NCI-H774 (cell line): ENCODE measurements at regions not wholly inside any gene's neighbourhood (a gene's known extent, or its start where the extent isn't known, plus 50 kb on each side); places are given as distances from the start of the nearest gene placed in this dataset.

Source experiments
- DNase-seq: peaks from one replicate; lab custom pipeline; 2025; lab: John Stamatoyannopoulos, UW

DNA sequence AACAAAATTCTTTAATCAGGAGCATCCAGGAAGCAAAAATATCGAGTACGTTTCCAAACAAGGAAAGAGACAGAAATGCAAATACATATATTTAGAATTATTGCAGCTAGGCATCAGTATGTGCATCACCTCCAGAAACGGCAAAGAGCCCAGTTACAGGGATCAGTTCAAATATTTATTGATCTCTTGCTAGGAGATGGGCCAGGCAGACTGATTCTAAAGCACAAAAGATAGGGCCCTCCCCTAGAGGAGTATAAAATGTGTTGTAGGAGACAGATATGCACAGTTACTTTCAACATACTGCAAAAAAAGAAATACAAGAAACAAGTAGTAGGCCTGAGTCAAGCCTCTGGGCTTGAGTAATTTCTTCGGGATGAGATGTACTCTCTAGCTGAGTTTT lies 80.7 kb upstream of the NHSL1 start:
- no peak for DNase-seq

DNA sequence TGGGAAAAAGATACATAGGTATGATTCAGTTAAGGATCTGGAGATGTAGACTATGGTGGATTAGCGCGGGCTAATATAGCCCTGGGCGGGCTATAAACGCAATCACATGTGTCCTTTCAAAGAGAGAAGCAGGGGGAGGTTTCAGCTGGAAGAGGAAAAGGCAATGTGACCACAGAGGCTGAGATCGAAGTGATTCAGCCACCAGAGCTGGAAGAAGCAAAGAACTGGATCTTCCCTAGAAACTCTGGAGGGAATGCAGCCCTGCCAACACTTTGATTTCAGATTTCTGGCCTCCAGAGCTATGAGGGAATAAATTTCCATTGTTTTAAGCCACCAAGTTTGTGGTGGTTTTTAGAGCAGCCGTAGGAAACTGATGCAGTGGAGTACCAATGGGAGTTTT lies 81.5 kb upstream of the NHSL1 start:
- no peak for DNase-seq

DNA sequence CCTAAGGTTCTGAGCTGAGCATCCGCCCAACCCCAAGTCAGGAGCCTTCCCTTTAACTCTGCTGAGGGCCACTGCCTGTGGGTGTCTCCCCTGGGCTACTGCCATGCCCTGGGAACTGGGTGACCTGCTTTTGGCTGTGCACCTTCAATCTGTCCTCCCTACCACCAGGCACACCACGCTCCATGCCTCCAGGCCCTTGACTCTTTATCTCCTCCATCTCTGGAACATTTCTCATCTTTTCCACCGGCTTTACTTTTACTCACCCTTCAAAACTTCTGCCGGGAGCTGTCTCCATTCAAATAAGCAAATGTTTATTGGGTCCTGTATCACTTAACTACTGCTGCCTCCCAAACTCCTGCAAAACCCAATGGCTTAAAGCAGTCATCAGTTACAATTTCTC lies 83.3 kb upstream of the NHSL1 start:
- DNase-seq, result no peak

DNA sequence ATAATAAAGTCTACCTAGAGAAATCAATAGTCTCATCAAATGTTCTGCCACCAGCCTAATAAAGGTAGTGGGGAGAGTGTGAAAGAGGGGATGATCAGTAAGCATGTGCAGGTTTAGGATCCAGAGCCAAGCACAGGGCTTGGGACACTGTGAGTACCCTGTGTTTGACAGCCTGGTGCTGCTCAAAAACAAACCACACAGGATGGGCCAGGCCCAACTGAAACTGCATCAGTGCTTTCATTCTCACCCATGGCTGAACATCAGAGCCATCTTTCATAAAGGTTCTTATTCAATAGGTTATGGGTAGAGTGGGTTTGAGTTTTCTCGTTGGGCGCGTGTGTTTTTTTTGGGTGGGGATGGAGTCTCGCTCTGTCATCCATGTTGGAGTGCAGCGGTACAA lies 87.3 kb upstream of the NHSL1 start:
- DNase-seq, result no peak

DNA sequence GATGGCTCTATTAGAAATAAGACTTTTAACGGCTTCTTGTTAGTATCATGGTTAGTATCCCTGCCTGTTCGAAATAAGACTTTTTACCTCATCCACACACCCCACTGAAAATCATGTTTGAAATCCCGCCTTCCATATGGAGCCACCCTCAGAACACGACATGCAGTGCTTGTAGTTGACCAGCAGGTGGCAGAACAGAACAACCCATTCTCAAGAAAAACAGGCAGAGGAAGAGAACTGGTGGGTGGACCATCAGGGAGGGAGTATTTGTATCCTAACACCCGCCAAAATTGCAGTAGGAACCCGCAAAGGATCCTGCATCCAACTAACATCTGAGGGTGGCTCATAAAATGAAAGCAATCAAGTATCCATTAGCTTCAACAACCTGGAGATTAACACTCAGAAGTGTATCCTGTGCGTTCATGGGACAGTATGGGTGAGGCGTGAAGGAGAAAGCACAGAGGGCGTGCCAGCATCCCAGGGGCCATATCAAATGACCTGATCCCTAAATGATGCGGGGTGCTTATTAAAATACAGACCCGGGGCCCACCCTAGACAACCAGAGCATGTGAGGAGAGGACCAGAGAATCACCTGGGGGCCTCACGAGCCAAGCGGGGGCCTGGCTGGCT lies 89.6 kb upstream of the NHSL1 start:
- DNase-seq, result peak; percentile 82

DNA sequence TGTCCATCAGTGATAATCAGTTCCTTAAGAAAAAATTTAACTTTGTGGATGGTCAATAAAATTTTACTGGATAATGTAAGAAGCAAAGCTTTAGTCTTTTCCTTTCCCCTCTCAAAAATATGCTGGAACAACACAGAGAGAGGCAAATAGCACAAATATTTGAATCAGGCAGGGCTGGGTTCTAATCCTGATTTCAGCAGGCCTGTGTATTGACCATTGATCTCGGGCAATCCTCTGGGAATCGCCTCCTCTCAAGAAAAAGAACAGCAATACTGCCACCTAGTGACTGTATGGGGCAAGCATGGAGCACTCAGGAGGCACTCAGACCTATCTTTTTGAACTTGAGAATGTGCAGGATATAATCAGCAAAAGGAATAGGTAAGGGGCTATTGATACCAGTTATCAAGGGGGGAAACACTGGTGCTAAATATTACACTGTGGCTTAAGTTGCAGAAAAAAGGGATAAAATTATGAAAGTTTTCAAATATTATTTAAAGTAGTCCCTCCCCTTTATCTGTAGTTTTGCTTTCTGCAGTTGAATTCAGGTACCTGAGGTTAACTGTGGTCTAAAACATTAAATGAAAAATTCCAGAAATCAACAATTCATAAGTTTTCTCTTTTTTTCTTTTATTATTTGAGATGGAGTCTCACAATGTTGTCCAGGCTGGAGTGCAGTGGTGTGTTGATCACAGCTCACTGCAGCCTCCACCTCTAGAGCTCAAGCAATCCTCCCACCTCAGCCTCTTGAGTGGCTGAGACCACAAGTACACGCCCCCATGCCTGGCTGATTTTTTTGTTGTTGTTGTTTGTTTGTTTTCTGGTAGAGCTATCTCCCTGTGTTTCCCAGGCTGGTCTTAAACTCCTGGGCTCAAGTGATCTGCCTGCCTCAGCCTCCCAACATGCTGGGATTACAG lies 91.8 kb upstream of the NHSL1 start:
- DNase-seq, result peak; percentile 74

DNA sequence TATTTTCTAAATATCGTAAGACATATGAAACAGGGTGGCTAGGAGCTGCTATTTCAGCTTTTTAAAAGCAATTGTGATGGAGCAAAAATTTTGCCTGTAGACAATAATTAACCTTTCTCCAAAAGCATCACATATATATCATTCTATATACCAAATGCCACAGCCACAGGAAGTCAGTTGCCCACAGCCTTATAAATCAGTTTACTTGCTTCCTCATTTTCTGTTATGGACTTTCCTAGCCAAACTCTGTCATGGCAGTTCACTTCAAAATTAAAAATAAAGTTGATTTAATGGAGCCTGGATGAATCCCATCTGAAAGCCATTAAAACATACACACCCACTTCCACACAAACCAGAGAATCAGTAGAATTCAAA lies 93.4 kb upstream of the NHSL1 start:
- no peak for DNase-seq

DNA sequence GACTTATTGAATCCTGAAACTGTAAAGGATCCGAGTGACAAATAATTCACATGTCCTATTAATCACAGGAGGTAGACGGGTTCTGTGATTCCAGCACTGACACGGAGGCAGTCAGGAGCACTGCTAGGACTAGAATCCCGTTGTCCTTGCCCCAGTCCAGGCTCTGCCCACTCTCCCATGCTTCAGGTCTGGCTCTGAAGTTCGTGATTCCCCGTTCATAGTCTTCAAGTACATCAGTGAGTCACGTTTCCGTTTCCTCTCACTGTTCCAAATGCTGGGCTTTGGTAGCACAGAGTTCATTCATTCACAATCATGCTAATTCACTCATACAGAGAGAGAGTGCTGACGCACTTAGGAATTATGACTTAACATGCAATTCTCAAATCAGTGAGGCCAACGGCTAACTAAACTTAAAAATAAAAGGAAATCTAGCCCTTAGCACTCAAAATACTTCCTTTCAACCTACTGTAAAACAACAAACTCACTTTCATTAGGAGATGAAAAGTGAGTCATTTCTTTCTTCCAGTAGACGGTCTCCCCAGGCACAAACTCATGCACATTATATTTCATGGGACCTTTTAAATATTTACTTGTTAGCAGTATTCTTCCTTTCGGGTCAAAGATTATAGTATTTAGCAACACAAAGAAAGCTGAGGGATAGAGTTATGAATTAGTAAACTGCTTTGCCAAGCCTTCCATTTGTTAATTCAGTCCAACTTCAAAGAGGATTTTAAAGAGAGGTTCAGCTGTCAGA lies 94.0 kb upstream of the NHSL1 start:
- no peak for DNase-seq

DNA sequence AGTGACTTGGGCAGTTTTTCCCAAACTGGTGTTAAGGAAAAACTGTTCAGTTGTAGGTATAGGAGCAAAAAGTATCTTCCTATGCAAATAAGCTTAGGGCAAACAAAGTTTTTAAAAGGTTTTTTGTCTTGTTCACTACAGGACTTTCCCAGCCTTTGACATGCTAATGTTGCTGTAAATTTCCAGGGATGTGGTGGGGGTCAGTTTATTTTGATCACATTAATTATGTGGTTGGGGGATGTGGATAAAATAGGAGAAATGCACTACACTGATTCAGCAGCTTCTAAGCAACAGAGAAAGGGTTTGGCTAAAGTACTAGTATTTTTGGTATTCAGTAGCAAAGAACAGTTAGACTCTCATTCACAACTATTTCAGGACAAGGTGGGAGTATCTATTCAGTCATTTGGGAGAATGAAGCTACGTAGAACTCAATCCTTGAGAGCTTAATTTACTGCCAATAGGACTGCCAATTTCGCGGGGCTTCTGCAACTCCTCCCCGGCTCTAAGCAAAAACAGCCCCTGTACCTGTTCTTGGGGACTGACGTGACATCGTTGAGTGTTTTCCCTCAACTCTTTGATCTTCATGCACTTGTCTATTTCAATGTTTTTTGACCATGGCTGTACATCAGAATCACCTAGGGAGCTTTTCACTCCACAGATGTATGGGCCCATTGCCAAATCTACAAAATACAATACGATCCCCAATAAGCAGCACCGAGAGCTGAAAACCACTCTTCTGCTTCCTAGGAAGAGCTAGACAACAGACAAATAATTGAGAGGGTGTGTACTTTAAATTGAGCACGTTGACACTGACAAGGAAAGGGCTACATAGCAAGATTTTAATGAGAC lies 94.8 kb upstream of the NHSL1 start:
- no peak for DNase-seq

DNA sequence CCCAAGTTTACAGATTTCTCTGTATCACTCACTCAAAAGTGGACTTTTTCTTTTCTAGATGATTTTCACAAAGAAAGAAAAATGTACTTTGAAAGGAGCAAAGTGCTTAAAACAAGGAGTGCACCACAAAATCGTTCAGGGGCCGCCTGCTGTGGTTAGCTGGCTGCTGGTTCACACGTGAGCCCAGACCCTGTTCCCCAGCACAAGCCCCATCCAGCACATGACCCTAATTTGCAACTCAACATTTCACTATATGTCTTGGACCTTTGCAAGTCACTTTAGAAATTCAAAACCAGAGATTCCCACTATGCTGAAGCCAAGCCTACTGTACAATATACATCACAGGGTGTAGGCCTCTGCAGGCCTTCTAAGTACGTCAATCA lies 95.5 kb upstream of the NHSL1 start:
- no peak for DNase-seq

DNA sequence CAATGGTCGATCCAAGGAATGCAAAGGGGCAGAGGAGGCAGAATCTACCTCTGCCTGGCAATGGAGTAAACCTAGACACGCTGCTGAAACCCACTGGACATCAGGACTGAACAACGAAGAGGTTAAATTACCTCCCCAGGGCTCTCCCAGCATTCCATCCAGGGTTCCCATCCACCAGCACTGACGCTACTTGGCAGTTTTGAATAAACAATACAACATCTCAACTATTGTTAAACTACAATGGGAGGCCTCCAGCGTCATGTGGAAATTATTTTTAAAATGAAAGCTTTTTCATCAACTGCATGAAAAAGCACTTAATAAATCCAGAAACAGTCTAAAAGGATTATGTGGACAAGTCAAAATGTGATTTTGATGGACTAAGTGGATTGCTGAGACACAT lies 96.8 kb upstream of the NHSL1 start:
- DNase-seq, result no peak

DNA sequence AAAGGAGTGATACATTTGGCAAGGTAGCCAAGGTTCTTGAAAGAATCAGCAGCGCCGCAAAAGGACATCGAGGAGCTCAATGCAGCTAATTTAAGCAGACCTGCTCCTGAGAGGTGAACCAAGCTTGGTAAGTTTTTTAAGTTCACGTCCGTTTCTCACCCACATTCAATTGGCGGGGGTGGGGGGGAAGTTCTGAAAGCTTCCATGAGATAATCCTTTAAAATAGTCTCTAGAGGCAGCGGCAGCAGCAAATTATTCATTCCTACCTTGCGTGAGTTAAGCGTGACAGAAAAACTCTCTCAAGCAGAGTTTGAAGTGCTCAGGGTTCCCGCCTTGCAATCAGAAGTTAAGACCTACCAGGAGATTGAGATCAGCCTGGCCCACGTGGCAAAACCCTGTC lies 97.3 kb upstream of the NHSL1 start:
- no peak for DNase-seq

DNA sequence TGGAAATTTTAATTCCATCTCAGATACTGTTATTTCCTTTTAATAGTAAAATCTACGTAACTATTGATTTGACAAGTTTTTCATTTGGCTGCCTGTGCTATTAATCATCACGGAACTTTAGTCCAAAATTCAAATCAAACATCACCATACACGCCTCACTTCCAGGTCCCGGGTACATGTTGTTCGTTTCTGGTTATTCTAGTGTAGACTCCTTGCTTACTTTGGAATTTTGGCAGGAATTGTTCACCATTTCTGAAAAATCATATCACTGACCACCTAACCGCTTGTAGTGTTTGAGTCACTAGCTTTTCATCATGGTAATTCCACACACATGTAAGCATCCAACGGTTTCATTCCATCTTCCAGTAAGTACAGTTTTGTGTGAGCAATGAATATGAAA lies 98.0 kb upstream of the NHSL1 start:
- DNase-seq, result no peak

DNA sequence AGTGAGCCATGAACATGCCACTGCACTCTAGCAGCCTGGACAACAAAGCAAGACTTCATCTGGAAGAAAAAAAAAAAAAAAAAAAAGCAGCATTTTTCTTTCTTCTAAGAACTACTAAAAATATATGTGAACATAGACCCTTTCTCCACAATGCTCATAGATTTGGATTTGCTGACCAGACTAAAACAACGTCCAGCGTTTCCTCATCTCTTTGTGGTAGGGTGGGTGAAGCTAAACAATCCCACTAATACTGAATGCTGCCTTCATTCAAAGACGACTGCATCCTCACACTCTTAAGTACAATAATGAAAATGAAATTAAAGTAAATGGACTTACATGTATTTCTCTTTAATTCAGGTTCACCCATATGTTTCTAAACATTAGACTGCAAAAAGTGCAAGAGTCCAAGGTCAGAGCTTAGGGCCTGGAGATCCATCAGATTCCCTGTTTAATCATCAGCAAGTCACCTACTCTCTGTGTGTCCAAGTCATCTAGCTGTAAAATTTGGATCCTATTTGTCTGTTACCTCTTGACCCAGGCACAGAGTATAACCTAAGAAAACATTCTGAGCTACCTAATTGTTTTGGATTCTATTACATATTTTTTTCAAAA lies 99.4 kb upstream of the NHSL1 start:
- DNase-seq, result no peak

DNA sequence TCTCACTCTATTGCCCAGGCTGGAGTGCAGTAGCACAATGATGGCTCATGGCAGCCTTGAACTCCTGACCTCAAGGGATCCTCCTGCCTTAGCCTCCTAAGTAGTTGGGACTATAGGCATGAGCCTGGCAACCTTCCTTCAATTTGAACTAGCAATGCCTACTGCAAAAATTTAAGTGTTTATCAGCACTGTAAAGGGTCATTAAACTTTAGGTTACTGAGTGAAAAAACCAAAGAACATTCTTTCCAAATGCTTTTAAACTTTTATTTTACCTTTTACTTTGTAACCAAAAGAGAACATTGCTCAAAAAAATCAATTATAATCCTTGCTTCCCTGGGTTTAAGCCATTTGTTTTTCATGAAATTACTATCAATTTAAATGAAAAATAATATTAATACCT lies 101.0 kb upstream of the NHSL1 start:
- DNase-seq, result no peak

DNA sequence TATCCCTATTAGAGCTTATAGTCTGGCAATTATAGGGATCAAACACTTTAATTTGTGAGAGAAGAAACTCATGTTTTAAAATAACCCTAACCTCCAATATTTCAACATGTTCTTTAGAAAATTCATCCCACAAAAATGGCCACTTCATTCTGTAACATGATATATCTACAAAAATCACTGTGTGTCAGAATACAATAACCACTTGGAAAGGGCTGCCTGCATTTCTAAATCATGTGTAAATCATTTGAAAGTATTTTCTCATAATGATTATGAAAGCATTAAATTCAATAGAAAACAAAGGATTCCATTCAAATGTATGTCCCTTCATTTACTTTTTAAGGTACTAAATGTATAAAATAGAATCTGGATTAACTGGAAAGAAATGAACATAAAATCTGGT lies 101.4 kb upstream of the NHSL1 start:
- DNase-seq, result no peak

DNA sequence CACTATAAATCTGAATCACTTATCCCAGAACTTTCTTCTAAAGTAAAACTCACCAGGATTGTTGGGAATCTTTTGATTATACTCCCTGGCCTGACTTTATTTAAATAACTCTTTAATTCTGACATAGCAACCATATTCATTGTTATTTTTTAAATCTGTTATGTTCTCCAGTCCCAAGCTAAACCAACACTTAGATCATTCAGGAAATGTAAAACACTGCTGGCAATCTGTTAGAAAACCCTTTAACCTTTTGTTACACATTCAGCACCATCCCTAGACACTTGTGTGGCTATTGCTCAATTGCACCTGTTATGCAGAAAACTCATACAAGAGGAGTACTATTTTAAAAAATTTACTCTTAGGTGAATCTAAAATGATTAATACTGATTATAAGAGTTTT lies 101.8 kb upstream of the NHSL1 start:
- no peak for DNase-seq

DNA sequence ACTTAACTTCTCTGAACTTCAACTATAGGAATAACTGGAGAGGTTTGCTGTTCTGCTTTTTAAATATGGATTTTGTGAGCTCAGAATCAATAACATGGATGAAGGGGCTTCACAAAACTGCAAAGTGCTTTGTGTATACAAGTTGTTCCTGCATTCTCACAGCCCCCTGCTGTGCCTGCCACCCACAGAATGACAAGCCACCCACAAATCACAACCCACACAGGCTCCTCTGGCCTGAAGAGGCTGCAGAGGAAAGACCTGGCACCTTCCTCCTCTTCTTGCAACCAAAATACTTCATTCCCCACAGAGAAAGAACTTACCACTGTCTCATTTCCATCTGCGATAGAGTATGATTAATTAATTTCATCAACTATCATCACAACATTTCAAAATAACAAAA lies 106.7 kb upstream of the NHSL1 start:
- no peak for DNase-seq

DNA sequence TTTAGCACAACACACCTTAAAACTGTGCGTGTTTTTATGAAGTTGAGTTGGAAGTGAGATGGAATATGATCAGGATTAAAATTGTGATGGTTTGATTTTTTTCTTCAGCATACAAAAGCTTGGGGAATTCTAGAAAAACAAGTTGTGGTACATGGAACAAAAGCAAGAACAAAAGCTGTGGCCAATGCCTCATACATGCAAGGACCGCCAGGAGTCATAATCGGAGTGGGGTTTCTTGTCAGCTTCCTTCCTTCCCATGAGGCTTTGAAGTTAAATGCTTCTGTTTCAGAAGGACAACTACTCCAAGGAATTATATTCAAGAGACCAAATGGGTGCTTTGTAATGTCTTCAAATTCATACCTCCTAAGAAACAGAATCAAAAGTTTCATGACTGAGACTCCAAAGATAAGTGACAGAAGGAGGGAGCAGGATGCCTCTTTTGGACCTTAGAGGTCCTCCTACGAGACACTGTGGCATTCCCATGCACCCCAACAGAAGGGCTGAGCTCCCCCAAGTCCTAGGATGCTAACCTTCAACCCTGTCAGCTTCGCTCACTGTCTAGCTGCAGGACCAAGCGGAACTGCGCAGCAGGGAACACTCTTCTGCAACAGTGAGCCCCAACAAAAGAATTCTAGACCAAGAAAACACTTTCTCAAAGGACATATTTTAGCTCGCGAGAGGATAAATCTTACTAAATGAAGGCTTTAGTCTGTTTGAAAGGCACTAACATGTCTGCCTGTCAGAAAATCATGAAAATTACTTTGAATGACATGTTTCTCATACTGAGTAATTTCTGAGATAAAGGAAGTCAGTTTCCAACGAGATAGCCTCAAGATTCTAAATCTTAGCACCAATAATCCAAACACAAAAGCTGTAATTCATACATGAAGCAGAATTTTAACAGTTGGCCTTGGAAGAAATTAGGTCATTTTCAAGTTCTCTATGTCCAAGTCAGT lies 108.5 kb upstream of the NHSL1 start:
- no peak for DNase-seq

DNA sequence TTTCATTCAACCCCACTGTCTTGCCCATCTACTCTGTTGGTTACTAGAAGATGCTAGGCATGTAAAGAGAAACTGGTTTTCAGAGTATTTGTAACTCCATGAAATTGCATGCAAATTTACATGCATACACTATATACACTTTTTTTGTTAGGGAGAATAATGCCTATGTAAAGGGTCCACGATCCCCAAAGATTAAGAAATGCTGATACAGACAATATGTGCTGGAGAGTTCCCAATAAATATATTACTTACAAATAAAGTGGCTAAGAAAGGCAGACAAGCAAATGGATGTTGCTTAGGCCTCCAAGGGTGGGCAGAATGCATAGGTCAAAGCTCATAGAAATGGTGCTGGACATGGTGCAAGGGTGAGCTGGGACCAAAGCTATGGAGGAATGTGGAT lies 109.6 kb upstream of the NHSL1 start:
- DNase-seq, result no peak
